ENCODE measurements at regions not wholly inside any gene's neighbourhood (a gene's known extent, or its start where the extent isn't known, plus 50 kb on each side); places are given as distances from the start of the nearest gene placed in this dataset.
"Not testable (repeated sequence)": the region's sequence is repeated elsewhere in the genome, so short reads cannot be mapped to it uniquely, and the experiment has no call there.

- DNase-seq = no peak
Measured at GRCh38 chr3:106840319-106840718, 536.9 kb upstream of the CCDC54 start.

- DNase-seq = no peak
Measured at GRCh38 chr3:106842151-106842550, 535.1 kb upstream of the CCDC54 start.

GRCh38 chr3:106844638-106845037 is 532.6 kb upstream of the CCDC54 start:
- no peak for DNase-seq

- DNase-seq = no peak
Measured at GRCh38 chr3:106848099-106848498, 529.1 kb upstream of the CCDC54 start.

GRCh38 chr3:106850437-106850836 is 526.8 kb upstream of the CCDC54 start:
- DNase-seq = no peak

- not testable (repeated sequence) for DNase-seq
Measured at GRCh38 chr3:106858321-106858720, 518.9 kb upstream of the CCDC54 start.

- DNase-seq = no peak
Measured at GRCh38 chr3:106860182-106860581, 517.1 kb upstream of the CCDC54 start.

GRCh38 chr3:106862067-106862466 is 515.2 kb upstream of the CCDC54 start:
- DNase-seq = no peak

- DNase-seq = no peak
Measured at GRCh38 chr3:106877627-106878026, 499.6 kb upstream of the CCDC54 start.

GRCh38 chr3:106880206-106880605 is 497.0 kb upstream of the CCDC54 start:
- DNase-seq = no peak

- DNase-seq = no peak
Measured at GRCh38 chr3:106881186-106881585, 496.1 kb upstream of the CCDC54 start.

- no peak for DNase-seq
Measured at GRCh38 chr3:106882297-106882696, 494.9 kb upstream of the CCDC54 start.

- no peak for DNase-seq
Measured at GRCh38 chr3:106906074-106906473, 471.2 kb upstream of the CCDC54 start.

GRCh38 chr3:106908181-106908938 is 468.9 kb upstream of the CCDC54 start:
- DNase-seq = no peak

- DNase-seq = no peak
Measured at GRCh38 chr3:106913111-106913698, 464.0 kb upstream of the CCDC54 start.

- DNase-seq = no peak
Measured at GRCh38 chr3:106913966-106914365, 463.3 kb upstream of the CCDC54 start.

GRCh38 chr3:106920609-106921008 is 456.6 kb upstream of the CCDC54 start:
- DNase-seq = no peak

- no peak for DNase-seq
Measured at GRCh38 chr3:106929081-106929480, 448.2 kb upstream of the CCDC54 start.

GRCh38 chr3:106930086-106930485 is 447.2 kb upstream of the CCDC54 start:
- no peak for DNase-seq

- DNase-seq = no peak
Measured at GRCh38 chr3:106931904-106932303, 445.3 kb upstream of the CCDC54 start.

GRCh38 chr3:106936337-106936736 is 440.9 kb upstream of the CCDC54 start:
- DNase-seq = no peak

GRCh38 chr3:106942051-106942450 is 435.2 kb upstream of the CCDC54 start:
- DNase-seq = no peak

- no peak for DNase-seq
Measured at GRCh38 chr3:106943071-106943470, 434.2 kb upstream of the CCDC54 start.

GRCh38 chr3:106945435-106945834 is 431.8 kb upstream of the CCDC54 start:
- no peak for DNase-seq

GRCh38 chr3:106946866-106947265 is 430.4 kb upstream of the CCDC54 start:
- no peak for DNase-seq
